ENCODE measurements at regions not wholly inside any gene's neighbourhood (a gene's known extent, or its start where the extent isn't known, plus 50 kb on each side); places are given as distances from the start of the nearest gene placed in this dataset.

GRCh38 chr1:208460823-208461222 lies 216.6 kb upstream of the PLXNA2 start:
- TF ChIP-seq, protein P1, sequence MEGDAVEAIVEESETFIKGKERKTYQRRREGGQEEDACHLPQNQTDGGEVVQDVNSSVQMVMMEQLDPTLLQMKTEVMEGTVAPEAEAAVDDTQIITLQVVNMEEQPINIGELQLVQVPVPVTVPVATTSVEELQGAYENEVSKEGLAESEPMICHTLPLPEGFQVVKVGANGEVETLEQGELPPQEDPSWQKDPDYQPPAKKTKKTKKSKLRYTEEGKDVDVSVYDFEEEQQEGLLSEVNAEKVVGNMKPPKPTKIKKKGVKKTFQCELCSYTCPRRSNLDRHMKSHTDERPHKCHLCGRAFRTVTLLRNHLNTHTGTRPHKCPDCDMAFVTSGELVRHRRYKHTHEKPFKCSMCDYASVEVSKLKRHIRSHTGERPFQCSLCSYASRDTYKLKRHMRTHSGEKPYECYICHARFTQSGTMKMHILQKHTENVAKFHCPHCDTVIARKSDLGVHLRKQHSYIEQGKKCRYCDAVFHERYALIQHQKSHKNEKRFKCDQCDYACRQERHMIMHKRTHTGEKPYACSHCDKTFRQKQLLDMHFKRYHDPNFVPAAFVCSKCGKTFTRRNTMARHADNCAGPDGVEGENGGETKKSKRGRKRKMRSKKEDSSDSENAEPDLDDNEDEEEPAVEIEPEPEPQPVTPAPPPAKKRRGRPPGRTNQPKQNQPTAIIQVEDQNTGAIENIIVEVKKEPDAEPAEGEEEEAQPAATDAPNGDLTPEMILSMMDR (IDR thresholded peaks at IDR 0.05): no peak
- TF ChIP-seq POLR2AphosphoS5 (IDR thresholded peaks at IDR 0.05) (no peak), POLR2A (IDR thresholded peaks at IDR 0.05) (no peak), EP300 (IDR thresholded peaks at IDR 0.05) (no peak)
